ENCODE measurements at regions not wholly inside any gene's neighbourhood (a gene's known extent, or its start where the extent isn't known, plus 50 kb on each side); places are given as distances from the start of the nearest gene placed in this dataset.

- TF ChIP-seq ZNF274 (IDR thresholded peaks at IDR 0.05; ENCODE audit: low read depth, low read length) (no peak), YY1 (IDR thresholded peaks at IDR 0.05; ENCODE audit: insufficient read depth, insufficient read length) (no peak)
Observed at GRCh38 chr10:47225928-47226645, 73.9 kb upstream of the GDF10 start.

Measured in NT2/D1 (cell line).